ENCODE measurements at regions not wholly inside any gene's neighbourhood (a gene's known extent, or its start where the extent isn't known, plus 50 kb on each side); places are given as distances from the start of the nearest gene placed in this dataset.
"Not testable (repeated sequence)": the region's sequence is repeated elsewhere in the genome, so short reads cannot be mapped to it uniquely, and the experiment has no call there.

DNA sequence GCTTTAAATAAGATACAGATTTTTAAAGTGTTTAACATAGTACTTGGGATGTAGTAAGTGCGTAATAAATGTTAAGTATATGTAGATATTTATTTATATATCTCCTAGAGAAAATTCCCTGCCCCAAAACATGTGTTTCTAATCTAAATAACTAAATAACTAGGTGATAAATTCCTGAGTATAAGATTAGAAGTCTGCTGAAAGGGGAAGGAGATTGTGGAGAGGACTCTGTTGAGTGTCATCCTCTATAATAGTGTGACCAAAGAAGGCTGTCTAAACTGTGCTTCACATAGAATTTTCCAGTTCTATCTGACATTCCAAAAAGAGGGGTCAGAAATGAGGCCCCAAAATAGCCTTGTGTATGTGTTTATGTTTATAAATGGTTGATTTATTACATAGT is 590.5 kb upstream of the ADAMTS5 start:
- H3K27ac ChIP-seq: no peak overlapping the region
- no peaks in the 10 kb centered on the region for H3K4me1 ChIP-seq
- H3K36me3 ChIP-seq: no peaks in the 10 kb centered on the region
- H3K9me3 ChIP-seq: peaks cover under 1% of the 10 kb centered on the region; the same call in 1 of the 2 replicates
- H3K4me2 ChIP-seq: no peak overlapping the region
- H3K4me3 ChIP-seq: no peak overlapping the region
- no peak for TF ChIP-seq Cebpa-rat (IDR thresholded peaks at IDR 0.05)
- H3K9ac ChIP-seq: no peak overlapping the region
- no peaks in the 10 kb centered on the region for H3K27me3 ChIP-seq
- no peaks in the 10 kb centered on the region for H4K20me1 ChIP-seq

DNA sequence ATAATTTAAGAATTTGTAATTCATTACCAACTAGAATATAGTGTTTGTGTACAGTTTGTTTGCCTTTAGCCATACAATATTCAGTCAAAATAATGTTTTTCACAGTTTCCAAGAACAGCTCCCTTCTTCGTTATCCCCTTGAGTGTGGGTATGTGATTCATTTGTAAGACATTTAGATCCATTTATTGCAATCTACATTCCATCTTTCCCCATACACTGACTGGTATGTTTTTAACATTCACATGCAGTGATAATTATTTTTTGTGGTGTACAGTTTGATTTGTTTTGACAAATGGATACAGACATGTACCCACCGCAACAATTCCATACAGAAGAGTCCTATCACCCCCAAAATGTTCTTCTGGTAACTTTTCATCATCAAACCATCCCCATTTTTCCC is 589.1 kb upstream of the ADAMTS5 start:
- Histone ChIP-seq H4K20me1 (no peaks in the 10 kb centered on the region), H3K9ac (no peak overlapping the region), H3K4me3 (no peak overlapping the region), H3K36me3 (no peaks in the 10 kb centered on the region), H3K4me2 (no peak overlapping the region), H3K27me3 (no peaks in the 10 kb centered on the region), H3K4me1 (no peaks in the 10 kb centered on the region), H3K9me3 (peaks cover 9% of the 10 kb centered on the region), H3K27ac (no peak overlapping the region)
- no peak for TF ChIP-seq Cebpa-rat (IDR thresholded peaks at IDR 0.05)

DNA sequence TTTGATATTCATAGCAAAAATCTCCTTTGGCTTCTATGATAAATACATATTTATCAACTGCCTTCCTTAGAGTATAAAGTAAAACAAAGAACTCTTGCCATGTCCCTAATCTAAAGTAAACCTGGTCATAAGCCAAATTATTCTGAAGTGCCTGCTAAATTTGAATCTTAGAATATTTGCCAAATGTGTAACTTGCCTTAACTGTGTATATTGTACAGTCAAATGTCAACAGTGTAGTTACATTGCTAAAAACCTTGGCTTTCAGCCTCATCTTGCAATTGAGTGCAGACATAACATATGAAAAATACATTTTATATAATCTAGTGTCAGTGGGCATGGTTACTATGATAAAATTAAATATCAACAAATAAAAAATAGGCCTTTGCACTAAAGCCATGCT is 583.4 kb upstream of the ADAMTS5 start:
- Histone ChIP-seq H3K9ac (no peak overlapping the region), H3K27ac (no peak overlapping the region), H3K27me3 (no peaks in the 10 kb centered on the region), H3K9me3 (peaks cover 9% of the 10 kb centered on the region), H3K4me3 (no peak overlapping the region), H3K36me3 (no peaks in the 10 kb centered on the region), H4K20me1 (no peaks in the 10 kb centered on the region), H3K4me2 (no peak overlapping the region), H3K4me1 (no peaks in the 10 kb centered on the region)
- no peak for TF ChIP-seq Cebpa-rat (IDR thresholded peaks at IDR 0.05)

DNA sequence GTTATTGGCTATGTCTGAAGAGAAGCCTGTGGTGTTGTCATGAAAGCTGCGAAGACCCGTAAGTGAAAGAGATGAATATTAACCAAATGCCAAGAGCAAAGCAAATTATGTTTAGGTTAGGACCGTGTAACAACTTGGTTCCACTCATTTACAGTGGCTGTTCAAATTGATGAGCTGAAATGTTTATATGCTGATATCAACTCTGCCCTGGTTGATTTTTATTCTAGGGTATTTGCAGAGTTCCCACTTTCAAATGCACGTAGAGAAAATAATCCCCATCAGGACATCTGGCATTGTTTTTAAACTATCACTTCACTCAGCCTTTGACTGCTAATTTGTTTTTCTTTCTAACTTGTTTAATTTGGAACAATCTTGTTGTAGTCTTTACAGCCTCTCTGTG is 581.6 kb upstream of the ADAMTS5 start:
- no peak overlapping the region for H3K4me2 ChIP-seq
- H3K9ac ChIP-seq: no peak overlapping the region
- H3K4me1 ChIP-seq: no peaks in the 10 kb centered on the region
- H3K27me3 ChIP-seq: no peaks in the 10 kb centered on the region
- no peaks in the 10 kb centered on the region for H3K36me3 ChIP-seq
- no peak overlapping the region for H3K4me3 ChIP-seq
- no peaks in the 10 kb centered on the region for H4K20me1 ChIP-seq
- H3K9me3 ChIP-seq: peaks cover 9% of the 10 kb centered on the region
- no peak overlapping the region for H3K27ac ChIP-seq
- no peak for TF ChIP-seq Cebpa-rat (IDR thresholded peaks at IDR 0.05)

DNA sequence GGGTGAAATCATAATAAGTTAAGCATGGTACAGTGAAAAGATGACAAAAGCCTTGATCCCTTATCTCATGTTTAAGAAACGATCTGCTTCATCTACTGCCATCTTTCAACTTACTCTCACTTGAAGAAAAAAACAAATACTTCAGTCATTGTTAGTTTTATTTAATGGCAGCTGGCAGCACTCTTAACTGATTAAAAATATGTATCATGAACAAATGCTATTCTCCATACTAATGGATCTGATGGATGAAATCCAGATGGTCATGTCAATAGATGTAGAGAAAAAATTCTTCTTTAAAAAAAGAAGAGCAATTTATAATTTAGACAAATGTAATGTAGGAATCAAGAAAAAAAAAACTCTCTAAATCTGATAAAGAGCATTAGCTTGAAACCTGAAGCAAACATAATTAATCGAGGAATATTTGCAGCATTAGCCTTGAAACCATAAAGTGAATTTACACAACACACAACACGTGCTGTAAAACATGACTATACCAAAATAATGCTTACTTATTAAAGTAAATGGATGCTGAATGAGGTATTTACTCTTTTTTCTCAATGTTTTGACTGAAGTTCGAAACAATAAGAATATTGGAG is 579.0 kb upstream of the ADAMTS5 start:
- H3K9me3 ChIP-seq: no peaks in the 10 kb centered on the region
- no peaks in the 10 kb centered on the region for H3K36me3 ChIP-seq
- no peak overlapping the region for H3K9ac ChIP-seq
- no peak overlapping the region for H3K27ac ChIP-seq
- no peaks in the 10 kb centered on the region for H3K27me3 ChIP-seq
- H3K4me3 ChIP-seq: no peak overlapping the region
- no peak overlapping the region for H3K4me2 ChIP-seq
- TF ChIP-seq Cebpa-rat (IDR thresholded peaks at IDR 0.05): no peak
- H4K20me1 ChIP-seq: no peaks in the 10 kb centered on the region
- H3K4me1 ChIP-seq: no peaks in the 10 kb centered on the region

DNA sequence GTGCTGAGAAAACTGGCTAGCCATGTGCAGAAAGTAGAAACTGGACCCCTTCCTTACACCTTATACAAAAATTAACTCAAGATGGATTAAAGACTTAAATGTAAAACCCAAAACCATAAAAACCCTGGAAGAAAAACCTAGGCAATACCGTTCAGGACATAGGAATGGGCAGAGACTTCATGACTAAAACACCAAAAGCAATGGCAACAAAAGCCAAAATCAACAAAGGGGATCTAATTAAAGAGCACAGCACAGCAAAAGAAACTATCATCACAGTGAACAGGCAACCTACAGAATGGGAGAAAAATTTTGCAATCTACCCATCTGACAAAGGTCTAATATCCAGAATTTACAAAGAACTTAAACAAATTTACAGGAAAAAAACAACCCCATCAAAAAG is 575.2 kb upstream of the ADAMTS5 start:
- not testable (repeated sequence) for H3K4me3 ChIP-seq, H4K20me1 ChIP-seq, H3K9me3 ChIP-seq, H3K9ac ChIP-seq, H3K27ac ChIP-seq, H3K27me3 ChIP-seq, H3K4me1 ChIP-seq, H3K36me3 ChIP-seq, H3K4me2 ChIP-seq

DNA sequence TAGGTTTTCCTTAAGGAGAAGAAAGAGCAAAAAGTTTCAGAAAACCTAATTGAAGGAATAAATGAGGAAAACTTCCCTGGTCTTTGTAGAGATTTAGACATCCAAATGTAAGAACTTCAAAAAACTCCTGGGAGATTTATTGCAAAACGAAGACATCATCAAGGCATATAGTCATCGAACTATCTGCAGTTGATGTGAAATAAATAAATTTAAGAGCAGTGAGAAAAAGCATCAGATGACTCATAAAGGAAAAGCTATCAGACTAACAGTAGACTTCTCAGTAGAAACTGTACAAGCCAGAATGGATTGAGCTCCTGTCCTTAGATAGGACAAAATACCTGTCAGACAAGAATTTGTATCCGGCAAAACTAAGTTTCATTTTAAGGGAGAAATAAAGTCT is 569.4 kb upstream of the ADAMTS5 start:
- H3K4me3 ChIP-seq: no peak overlapping the region
- TF ChIP-seq Cebpa-rat (IDR thresholded peaks at IDR 0.05): no peak
- no peak overlapping the region for H3K4me2 ChIP-seq
- H3K9ac ChIP-seq: no peak overlapping the region
- H3K36me3 ChIP-seq: no peaks in the 10 kb centered on the region
- no peaks in the 10 kb centered on the region for H3K27me3 ChIP-seq
- H4K20me1 ChIP-seq: no peaks in the 10 kb centered on the region
- H3K4me1 ChIP-seq: no peaks in the 10 kb centered on the region
- H3K9me3 ChIP-seq: no peaks in the 10 kb centered on the region
- H3K27ac ChIP-seq: no peak overlapping the region

DNA sequence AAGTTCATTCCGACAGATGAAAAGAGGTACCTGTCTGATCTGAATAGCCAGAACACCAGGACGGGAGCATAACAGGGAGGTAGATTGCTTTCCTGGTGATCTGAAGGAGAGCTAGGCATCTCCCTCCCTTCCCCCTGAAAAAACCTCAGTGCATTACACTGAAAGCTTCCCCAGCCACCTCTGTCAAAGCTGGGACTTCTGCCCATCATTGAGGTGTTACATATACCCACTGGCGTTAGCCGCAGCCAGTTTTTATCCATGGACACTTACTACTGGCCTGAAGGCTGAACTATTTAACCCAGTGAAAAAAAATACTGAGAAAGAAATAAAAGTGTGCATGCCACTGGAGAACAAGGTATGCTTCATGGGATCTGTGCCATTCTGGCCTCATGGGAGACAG is 568.3 kb upstream of the ADAMTS5 start:
- no peak overlapping the region for H3K4me3 ChIP-seq
- no peaks in the 10 kb centered on the region for H3K36me3 ChIP-seq
- TF ChIP-seq Cebpa-rat (IDR thresholded peaks at IDR 0.05): no peak
- no peaks in the 10 kb centered on the region for H4K20me1 ChIP-seq
- no peak overlapping the region for H3K9ac ChIP-seq
- H3K9me3 ChIP-seq: no peaks in the 10 kb centered on the region
- H3K4me2 ChIP-seq: no peak overlapping the region
- no peaks in the 10 kb centered on the region for H3K4me1 ChIP-seq
- no peak overlapping the region for H3K27ac ChIP-seq
- H3K27me3 ChIP-seq: no peaks in the 10 kb centered on the region

DNA sequence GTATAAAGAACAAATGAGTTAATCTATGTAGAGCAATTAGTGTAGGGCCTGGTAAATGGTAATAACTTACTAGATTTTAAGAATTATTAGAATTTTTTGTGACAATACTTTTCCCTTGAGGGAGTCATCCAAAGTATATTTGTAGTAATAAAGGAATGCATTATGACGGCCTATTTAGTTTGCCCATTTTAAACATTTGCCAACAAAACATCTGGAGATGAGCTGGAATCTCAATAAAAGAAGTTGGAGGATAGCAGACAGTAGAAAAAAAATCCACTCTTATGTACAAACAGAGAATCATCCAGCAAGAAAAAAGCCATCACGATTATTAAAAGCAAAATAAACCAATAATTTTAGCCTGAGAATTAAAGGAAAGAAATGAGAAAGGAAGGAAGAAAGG is 567.3 kb upstream of the ADAMTS5 start:
- no peak overlapping the region for H3K4me3 ChIP-seq
- H3K9me3 ChIP-seq: no peaks in the 10 kb centered on the region
- no peaks in the 10 kb centered on the region for H3K4me1 ChIP-seq
- TF ChIP-seq Cebpa-rat (IDR thresholded peaks at IDR 0.05): no peak
- H3K27me3 ChIP-seq: no peaks in the 10 kb centered on the region
- no peaks in the 10 kb centered on the region for H3K36me3 ChIP-seq
- H3K4me2 ChIP-seq: no peak overlapping the region
- H3K27ac ChIP-seq: no peak overlapping the region
- no peaks in the 10 kb centered on the region for H4K20me1 ChIP-seq
- H3K9ac ChIP-seq: no peak overlapping the region

DNA sequence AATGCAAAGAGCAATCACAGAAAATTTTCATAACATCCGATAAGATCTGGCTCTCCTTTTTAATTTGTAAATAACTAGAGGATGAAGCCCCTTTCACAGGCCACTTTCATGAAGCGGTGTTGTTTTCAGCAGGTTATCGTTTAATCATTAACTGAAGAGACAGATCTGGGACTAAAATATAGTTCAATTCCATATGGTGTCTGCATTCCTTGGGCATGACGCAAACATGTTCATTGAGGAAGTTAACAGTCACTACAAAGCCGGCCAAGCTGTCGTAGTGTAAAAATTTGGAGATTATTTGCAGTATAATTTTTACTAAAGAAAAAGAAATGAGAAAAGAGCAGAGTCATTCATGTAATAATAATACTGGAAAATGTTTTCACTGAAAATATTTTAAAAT is 565.2 kb upstream of the ADAMTS5 start:
- Histone ChIP-seq H3K27me3 (no peaks in the 10 kb centered on the region), H3K9ac (no peak overlapping the region), H3K4me3 (no peak overlapping the region), H3K27ac (no peak overlapping the region), H3K36me3 (no peaks in the 10 kb centered on the region), H3K4me2 (no peak overlapping the region), H4K20me1 (no peaks in the 10 kb centered on the region), H3K4me1 (no peaks in the 10 kb centered on the region), H3K9me3 (no peaks in the 10 kb centered on the region)
- no peak for TF ChIP-seq Cebpa-rat (IDR thresholded peaks at IDR 0.05)

DNA sequence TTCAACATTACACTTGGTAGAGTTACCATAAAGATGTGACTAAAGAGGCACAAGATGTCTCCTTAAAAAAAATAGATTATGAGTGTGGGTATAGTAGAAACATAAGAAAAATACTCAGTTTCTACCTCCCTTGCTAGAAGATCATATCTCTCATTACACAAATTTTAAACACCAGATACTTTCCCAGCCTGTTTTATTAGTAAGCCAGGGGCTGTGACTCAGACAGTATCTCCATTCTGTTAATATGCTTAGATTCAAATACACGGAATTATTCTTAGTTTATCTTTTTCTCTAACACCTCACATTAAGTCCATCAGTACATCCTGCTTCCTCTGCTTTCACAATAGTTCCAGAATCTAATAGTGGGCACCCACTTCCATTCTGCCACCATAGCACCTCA is 561.8 kb upstream of the ADAMTS5 start:
- Histone ChIP-seq H3K4me1 (no peaks in the 10 kb centered on the region), H3K9me3 (no peaks in the 10 kb centered on the region), H3K27me3 (no peaks in the 10 kb centered on the region), H3K27ac (no peak overlapping the region), H4K20me1 (no peaks in the 10 kb centered on the region), H3K4me2 (no peak overlapping the region), H3K36me3 (no peaks in the 10 kb centered on the region), H3K4me3 (no peak overlapping the region), H3K9ac (no peak overlapping the region)
- TF ChIP-seq Cebpa-rat (IDR thresholded peaks at IDR 0.05): no peak

Measured in BLaER1 (cell line).